ENCODE measurements at regions not wholly inside any gene's neighbourhood (a gene's known extent, or its start where the extent isn't known, plus 50 kb on each side); places are given as distances from the start of the nearest gene placed in this dataset.

DNA sequence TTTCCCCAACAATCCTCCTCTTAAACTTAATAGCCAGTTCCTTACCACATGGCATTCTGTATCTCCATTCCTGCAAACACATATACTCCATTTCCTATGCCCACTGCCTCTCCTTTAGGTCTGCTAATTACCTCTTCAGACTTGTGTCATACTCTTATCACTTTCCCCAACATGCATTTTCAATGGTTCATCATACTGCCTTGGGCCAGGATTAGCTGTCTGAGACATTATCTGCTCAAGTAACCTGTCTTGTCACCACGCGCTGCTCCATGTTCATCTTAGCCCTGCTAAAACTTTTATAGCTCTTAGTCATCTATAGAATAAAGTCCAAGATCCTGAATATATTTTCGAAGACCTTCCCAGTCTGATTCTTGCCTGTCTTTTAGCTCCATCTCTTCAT, 224.1 kb upstream of the GK2 start:
- TF ChIP-seq, protein P1, sequence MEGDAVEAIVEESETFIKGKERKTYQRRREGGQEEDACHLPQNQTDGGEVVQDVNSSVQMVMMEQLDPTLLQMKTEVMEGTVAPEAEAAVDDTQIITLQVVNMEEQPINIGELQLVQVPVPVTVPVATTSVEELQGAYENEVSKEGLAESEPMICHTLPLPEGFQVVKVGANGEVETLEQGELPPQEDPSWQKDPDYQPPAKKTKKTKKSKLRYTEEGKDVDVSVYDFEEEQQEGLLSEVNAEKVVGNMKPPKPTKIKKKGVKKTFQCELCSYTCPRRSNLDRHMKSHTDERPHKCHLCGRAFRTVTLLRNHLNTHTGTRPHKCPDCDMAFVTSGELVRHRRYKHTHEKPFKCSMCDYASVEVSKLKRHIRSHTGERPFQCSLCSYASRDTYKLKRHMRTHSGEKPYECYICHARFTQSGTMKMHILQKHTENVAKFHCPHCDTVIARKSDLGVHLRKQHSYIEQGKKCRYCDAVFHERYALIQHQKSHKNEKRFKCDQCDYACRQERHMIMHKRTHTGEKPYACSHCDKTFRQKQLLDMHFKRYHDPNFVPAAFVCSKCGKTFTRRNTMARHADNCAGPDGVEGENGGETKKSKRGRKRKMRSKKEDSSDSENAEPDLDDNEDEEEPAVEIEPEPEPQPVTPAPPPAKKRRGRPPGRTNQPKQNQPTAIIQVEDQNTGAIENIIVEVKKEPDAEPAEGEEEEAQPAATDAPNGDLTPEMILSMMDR (IDR thresholded peaks at IDR 0.05) = no peak
- TF ChIP-seq EP300 (IDR thresholded peaks at IDR 0.05) (no peak), POLR2A (IDR thresholded peaks at IDR 0.05) (no peak)

Measured in ovary (tissue), 3 donors.